ENCODE measurements at regions not wholly inside any gene's neighbourhood (a gene's known extent, or its start where the extent isn't known, plus 50 kb on each side); places are given as distances from the start of the nearest gene placed in this dataset.

- H3K36me3 ChIP-seq (ENCODE audit: insufficient read depth, low read length) = no peaks in the 10 kb centered on the region
- TF ChIP-seq CTCF (conservative IDR thresholded peaks at IDR 0.05; ENCODE audit: low read length) = no peak
- H3K9ac ChIP-seq (ENCODE audit: low read depth, low read length, poor library complexity, severe bottlenecking) = no peak overlapping the region
- no peaks in the 10 kb centered on the region for H3F3A ChIP-seq (ENCODE audit: low read depth)
- H3K79me2 ChIP-seq (ENCODE audit: insufficient read depth, low read length) = no peaks in the 10 kb centered on the region
- H3K4me2 ChIP-seq (ENCODE audit: low read depth, low read length, poor library complexity, severe bottlenecking) = no peak overlapping the region
- H3K9me2 ChIP-seq (replicated peaks; ENCODE audit: low read depth, low read length) = no peaks in the 10 kb centered on the region
- no peaks in the 10 kb centered on the region for H4K20me1 ChIP-seq (ENCODE audit: insufficient read depth, low read length, poor library complexity, severe bottlenecking)
- no peaks in the 10 kb centered on the region for H3K4me1 ChIP-seq (ENCODE audit: insufficient read depth, low read length, poor library complexity, severe bottlenecking)
- H3K9me3 ChIP-seq (ENCODE audit: insufficient read depth, low read depth, low read length) = no peaks in the 10 kb centered on the region; the same call in 1 of the 2 replicates
- H3K4me3 ChIP-seq (ENCODE audit: low read length, poor library complexity, severe bottlenecking) = no peak overlapping the region
- no peaks in the 10 kb centered on the region for H3K27me3 ChIP-seq (ENCODE audit: insufficient read depth, low read length, poor library complexity, severe bottlenecking)
- no peak overlapping the region for H2AFZ ChIP-seq (ENCODE audit: low read length)
These were observed 422.7 kb upstream of the MON1B start for GRCh38 chr16:76768316-76768715.

- no peaks in the 10 kb centered on the region for H3K27me3 ChIP-seq (ENCODE audit: insufficient read depth, low read length, poor library complexity, severe bottlenecking)
- H3K4me1 ChIP-seq (ENCODE audit: insufficient read depth, low read length, poor library complexity, severe bottlenecking) = no peaks in the 10 kb centered on the region
- TF ChIP-seq CTCF (conservative IDR thresholded peaks at IDR 0.05; ENCODE audit: low read length) = no peak
- no peak for TF ChIP-seq EZH2phosphoT487 (IDR thresholded peaks at IDR 0.05; ENCODE audit: borderline replicate concordance)
- no peaks in the 10 kb centered on the region for H3K9me2 ChIP-seq (replicated peaks; ENCODE audit: low read depth, low read length)
- H3K36me3 ChIP-seq (ENCODE audit: insufficient read depth, low read length) = no peaks in the 10 kb centered on the region
- no peaks in the 10 kb centered on the region for H3K9me3 ChIP-seq (ENCODE audit: insufficient read depth, low read depth, low read length)
- H3K9ac ChIP-seq (ENCODE audit: low read depth, low read length, poor library complexity, severe bottlenecking) = no peak overlapping the region
- H3F3A ChIP-seq (ENCODE audit: low read depth) = no peaks in the 10 kb centered on the region
- H4K20me1 ChIP-seq (ENCODE audit: insufficient read depth, low read length, poor library complexity, severe bottlenecking) = no peaks in the 10 kb centered on the region
- no peaks in the 10 kb centered on the region for H3K79me2 ChIP-seq (ENCODE audit: insufficient read depth, low read length)
- H3K4me2 ChIP-seq (ENCODE audit: low read depth, low read length, poor library complexity, severe bottlenecking) = no peak overlapping the region
- no peak overlapping the region for H2AFZ ChIP-seq (ENCODE audit: low read length)
- no peak overlapping the region for H3K4me3 ChIP-seq (ENCODE audit: low read length, poor library complexity, severe bottlenecking)
These were observed 422.0 kb upstream of the MON1B start for GRCh38 chr16:76768948-76769347.

- Histone ChIP-seq H3K4me2 (ENCODE audit: low read depth, low read length, poor library complexity, severe bottlenecking) (no peak overlapping the region), H3K9ac (ENCODE audit: low read depth, low read length, poor library complexity, severe bottlenecking) (no peak overlapping the region), H3K9me2 (replicated peaks; ENCODE audit: low read depth, low read length) (no peaks in the 10 kb centered on the region), H3K27me3 (ENCODE audit: insufficient read depth, low read length, poor library complexity, severe bottlenecking) (no peaks in the 10 kb centered on the region), H3K4me1 (ENCODE audit: insufficient read depth, low read length, poor library complexity, severe bottlenecking) (no peaks in the 10 kb centered on the region), H3K4me3 (ENCODE audit: low read length, poor library complexity, severe bottlenecking) (no peak overlapping the region), H3K9me3 (ENCODE audit: insufficient read depth, low read depth, low read length) (no peaks in the 10 kb centered on the region), H4K20me1 (ENCODE audit: insufficient read depth, low read length, poor library complexity, severe bottlenecking) (no peaks in the 10 kb centered on the region), H3K36me3 (ENCODE audit: insufficient read depth, low read length) (no peaks in the 10 kb centered on the region), H3F3A (ENCODE audit: low read depth) (no peaks in the 10 kb centered on the region), H2AFZ (ENCODE audit: low read length) (no peak overlapping the region), H3K79me2 (ENCODE audit: insufficient read depth, low read length) (no peaks in the 10 kb centered on the region)
- TF ChIP-seq CTCF (conservative IDR thresholded peaks at IDR 0.05; ENCODE audit: low read length) (no peak), EZH2phosphoT487 (IDR thresholded peaks at IDR 0.05; ENCODE audit: borderline replicate concordance) (no peak)
These were observed 419.8 kb upstream of the MON1B start for GRCh38 chr16:76771216-76771615.
